Natural killer cell (primary cell): ENCODE measurements at regions not wholly inside any gene's neighbourhood (a gene's known extent, or its start where the extent isn't known, plus 50 kb on each side); places are given as distances from the start of the nearest gene placed in this dataset.
A peak's percentile ranks its signal among the peaks of the same experiment; 100 is the strongest.
"Not testable (repeated sequence)": the region's sequence is repeated elsewhere in the genome, so short reads cannot be mapped to it uniquely, and the experiment has no call there.

ENCODE experiments used
- ATAC-seq, 3 donors: fragments of 150-1000 bp in 2 of 3; fragments of 200-7000 bp in 1 of 3; cut with Tn5 transposase; 1 replicate in 1 of 3; 2 replicates in 2 of 3; pipeline ENCODE4 v1.10.0; 2021; ENCODE audit warnings: mild to moderate bottlenecking in 2 of 3, moderate library complexity in 2 of 3
- DNase-seq, 2 donors: peaks; one replicate each; pipeline versions ENCODE4 v3.0.0 to v3.0.0-alpha.2; 2013 to 2021; ENCODE audit warnings: mixed read lengths in 1 of 2
- H3K27ac ChIP-seq: one replicate; pipeline ENCODE4 v1.5.1; 2013; ENCODE audit warnings: mild to moderate bottlenecking, low read length
- H3K27me3 ChIP-seq: one replicate; pipeline ENCODE4 v1.6.1; 2013; ENCODE audit warnings: low read length; ENCODE audit not compliant: control insufficient read depth, insufficient read depth
- H3K36me3 ChIP-seq: one replicate; pipeline ENCODE4 v1.6.1; 2013; ENCODE audit warnings: low read length; ENCODE audit not compliant: control insufficient read depth, insufficient read depth
- H3K4me1 ChIP-seq: one replicate; pipeline ENCODE4 v1.6.1; 2013; ENCODE audit warnings: low read length; ENCODE audit not compliant: control insufficient read depth, insufficient read depth
- H3K4me3 ChIP-seq: one replicate; pipeline ENCODE4 v1.5.1; 2013; ENCODE audit warnings: low read length
- H3K9me3 ChIP-seq: one replicate; pipeline ENCODE4 v1.6.1; 2013; ENCODE audit warnings: low read length; ENCODE audit not compliant: control insufficient read depth, insufficient read depth
- H3K27ac Mint-ChIP-seq, 2 donors: one replicate each; pipeline ENCODE4 v1.8.0; 2022; ENCODE audit warnings: mild to moderate bottlenecking in 2 of 2, mixed read lengths in 2 of 2, moderate library complexity in 1 of 2
- H3K27me3 Mint-ChIP-seq, 2 donors: one replicate each; pipeline ENCODE4 v1.8.0; 2022; ENCODE audit warnings: low read depth in 2 of 2, mixed read lengths in 2 of 2
- H3K36me3 Mint-ChIP-seq: one replicate; pipeline ENCODE4 v1.8.0; 2022; ENCODE audit warnings: mixed read lengths
- H3K4me1 Mint-ChIP-seq, 2 donors: one replicate each; pipeline ENCODE4 v1.8.0; 2022; ENCODE audit warnings: mixed read lengths in 2 of 2
- H3K4me3 Mint-ChIP-seq: one replicate; pipeline ENCODE4 v1.8.0; 2022; ENCODE audit warnings: mild to moderate bottlenecking, moderate library complexity, mixed read lengths
- H3K9me3 Mint-ChIP-seq, 2 donors: one replicate each; pipeline ENCODE4 v1.8.0; 2022; ENCODE audit warnings: mixed read lengths in 2 of 2
- WGBS: methylation state at CpG from one replicate; pipeline ENCODE4 v1.1.7; 2013; ENCODE audit warnings: missing lambda C conversion rate; ENCODE audit not compliant: insufficient coverage; 5-methylcytosine and 5-hydroxymethylcytosine counted together
- intact Hi-C: fragments of 100-400 bp; cut with micrococcal nuclease; formaldehyde crosslinking; loops from one replicate; pipeline ENCODE4 v1.14.2; 2022

DNA sequence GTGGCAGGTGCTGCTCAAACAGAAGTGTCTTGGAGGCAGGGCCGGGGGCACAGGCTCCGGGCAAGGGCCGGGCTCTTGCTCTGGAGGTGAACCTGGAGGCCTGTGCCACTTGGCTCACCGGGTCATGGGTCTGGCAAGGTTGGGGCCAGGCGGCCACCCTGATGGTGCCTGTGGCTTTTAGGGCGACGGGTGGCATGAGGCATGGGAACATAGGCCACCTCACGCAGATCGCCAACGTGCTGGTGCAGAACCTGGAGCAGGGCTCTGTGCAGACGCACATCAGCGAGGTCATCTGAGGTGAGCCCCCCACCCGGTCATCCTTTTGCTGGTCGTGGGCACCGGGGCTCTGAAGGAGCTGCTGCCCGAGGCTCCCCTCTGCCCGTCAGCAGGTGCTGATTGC, 202.7 kb downstream of the LIPI start:
- H3K4me1 ChIP-seq, H3K27ac Mint-ChIP-seq, H3K4me1 Mint-ChIP-seq, ATAC-seq, H3K27me3 ChIP-seq, H3K36me3 ChIP-seq, DNase-seq, H3K4me3 ChIP-seq, intact Hi-C loops, H3K9me3 Mint-ChIP-seq, H3K36me3 Mint-ChIP-seq, H3K27me3 Mint-ChIP-seq, H3K4me3 Mint-ChIP-seq, H3K27ac ChIP-seq, H3K9me3 ChIP-seq: not testable (repeated sequence)
- WGBS, result 90% methylated on average over 16 of the region's 17 CpGs

DNA sequence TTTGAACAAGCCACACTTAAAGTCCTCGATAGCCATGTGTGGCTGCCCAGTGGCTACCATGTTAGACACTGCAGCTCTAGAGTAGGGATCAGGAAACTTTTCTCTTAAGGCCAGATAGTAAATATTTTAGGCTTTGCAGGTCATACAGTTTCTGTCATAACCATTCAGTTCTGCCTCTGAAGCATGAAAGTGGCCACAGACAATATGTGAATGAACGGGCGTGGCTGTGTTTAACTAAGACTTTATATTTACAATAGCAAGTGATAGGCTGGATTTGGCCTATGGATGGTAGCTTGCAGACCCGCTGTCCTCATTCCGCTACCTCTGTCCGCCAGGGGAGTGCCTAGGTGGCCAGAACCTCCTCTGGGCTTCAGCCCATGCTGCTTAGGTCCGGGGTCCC, 204.6 kb downstream of the LIPI start:
- ATAC-seq, H3K9me3 ChIP-seq, H3K4me3 Mint-ChIP-seq, H3K27me3 Mint-ChIP-seq, intact Hi-C loops, H3K4me1 Mint-ChIP-seq, H3K36me3 Mint-ChIP-seq, H3K4me1 ChIP-seq, H3K27ac Mint-ChIP-seq, DNase-seq, H3K27me3 ChIP-seq, H3K27ac ChIP-seq, H3K36me3 ChIP-seq, H3K9me3 Mint-ChIP-seq, H3K4me3 ChIP-seq: not testable (repeated sequence)
- WGBS, result 87% methylated on average over 4 of the region's 7 CpGs

GRCh38 chr21:13986996-13987958, 223.5 kb downstream of the LIPI start:
- WGBS, result 80% methylated on average over 8 of the region's 9 CpGs
- H3K4me1 ChIP-seq, H3K27ac ChIP-seq, H3K4me3 ChIP-seq, H3K9me3 Mint-ChIP-seq, H3K36me3 ChIP-seq, H3K27ac Mint-ChIP-seq, H3K27me3 Mint-ChIP-seq, H3K4me1 Mint-ChIP-seq, H3K9me3 ChIP-seq, H3K27me3 ChIP-seq, H3K36me3 Mint-ChIP-seq, intact Hi-C loops, H3K4me3 Mint-ChIP-seq, DNase-seq: not testable (repeated sequence)
- ATAC-seq, result peak in 1 of 3 donors; percentile 45

DNA sequence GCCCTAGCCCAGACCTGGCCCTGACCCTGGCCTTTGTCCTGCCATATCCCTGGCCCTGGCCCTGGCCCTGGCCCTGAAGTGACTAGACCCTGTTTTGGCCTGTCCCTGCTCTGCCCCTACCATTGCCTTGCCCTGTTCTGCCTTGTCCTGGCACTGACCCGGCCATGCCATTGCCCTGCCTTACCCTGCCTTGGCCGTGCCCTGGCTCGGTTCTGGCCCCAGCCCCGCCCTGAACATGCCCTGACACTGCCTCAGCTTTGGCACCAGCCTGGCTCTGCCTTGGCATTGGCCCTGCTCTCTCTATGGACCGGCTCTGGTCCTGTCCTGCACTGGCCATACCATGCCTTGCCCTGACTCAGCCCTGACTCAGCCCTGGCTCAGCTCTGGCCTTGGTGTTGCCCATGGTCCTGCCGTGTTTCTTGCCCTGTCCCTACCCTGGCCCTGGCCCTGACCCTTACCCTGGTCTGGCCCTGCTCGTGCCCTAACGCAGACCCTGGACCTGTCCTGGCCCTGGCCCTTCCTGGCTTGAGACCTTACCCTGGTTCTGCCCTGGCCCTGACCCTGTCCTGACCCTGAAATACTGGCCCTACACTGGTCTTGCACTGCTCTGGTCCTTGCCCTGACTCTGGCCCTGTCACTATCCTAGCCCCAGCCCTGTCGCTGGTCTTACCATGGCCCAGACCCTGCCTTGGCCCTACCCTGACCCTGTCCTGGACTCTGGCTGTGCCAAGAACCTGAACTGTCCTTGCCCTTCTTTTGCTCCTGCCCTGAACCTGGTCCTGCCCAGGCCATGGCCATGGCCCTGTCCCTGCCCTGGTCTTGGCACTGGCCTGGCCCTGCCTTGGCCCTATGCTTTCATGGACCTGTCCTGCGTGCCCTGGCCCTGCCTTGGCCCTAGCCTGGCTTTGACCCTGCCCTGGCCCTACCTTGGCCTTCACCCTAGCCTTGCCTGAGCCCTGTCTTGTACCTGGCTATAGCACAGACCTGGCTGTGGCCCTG, 224.6 kb downstream of the LIPI start:
- H3K9me3 Mint-ChIP-seq, H3K27ac Mint-ChIP-seq, H3K9me3 ChIP-seq, H3K4me3 ChIP-seq, ATAC-seq, H3K36me3 ChIP-seq, H3K4me3 Mint-ChIP-seq, H3K4me1 Mint-ChIP-seq, H3K27me3 ChIP-seq, H3K36me3 Mint-ChIP-seq, H3K27ac ChIP-seq, DNase-seq, intact Hi-C loops, H3K4me1 ChIP-seq, H3K27me3 Mint-ChIP-seq: not testable (repeated sequence)
- 86% methylated on average over 10 of the region's 10 CpGs for WGBS

DNA sequence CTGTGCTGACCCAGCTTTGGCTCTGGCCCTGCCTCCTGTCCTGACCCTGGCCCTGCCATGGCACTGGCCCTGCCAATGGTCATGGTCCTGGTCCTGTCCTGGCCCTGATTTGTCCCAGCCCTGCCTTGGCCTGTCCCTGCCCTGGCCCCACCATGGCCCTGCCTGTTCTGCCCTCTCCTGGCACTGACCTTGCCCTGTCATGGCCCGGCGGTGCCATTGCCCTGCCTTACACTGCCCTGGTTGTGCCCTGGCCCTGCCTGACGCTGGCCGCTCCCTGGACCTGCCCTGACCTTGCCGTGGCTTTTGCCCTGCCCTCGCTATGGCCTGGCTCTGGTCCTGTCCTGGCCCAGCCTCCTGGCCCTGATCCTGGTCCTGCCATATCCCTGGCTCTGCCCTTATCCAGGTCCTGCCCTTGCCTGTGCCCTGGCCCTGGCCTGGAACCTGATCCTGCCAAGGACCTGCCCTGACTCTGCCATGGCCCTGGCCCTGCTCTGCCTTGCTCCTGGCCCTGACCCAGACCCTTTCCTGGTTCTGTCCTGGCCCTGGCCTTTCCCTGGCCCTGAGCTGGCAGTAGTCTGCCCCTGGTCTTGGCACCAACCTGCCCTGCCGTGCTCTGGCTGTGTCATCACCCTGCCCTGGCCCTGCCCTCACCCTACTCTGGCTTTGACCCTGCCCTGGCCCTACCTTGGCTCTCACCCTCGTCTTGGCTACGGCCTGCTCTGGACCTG, 225.5 kb downstream of the LIPI start:
- H3K4me3 Mint-ChIP-seq, H3K4me1 ChIP-seq, H3K4me3 ChIP-seq, H3K27me3 ChIP-seq, intact Hi-C loops, ATAC-seq, H3K36me3 ChIP-seq, H3K9me3 ChIP-seq, H3K4me1 Mint-ChIP-seq, H3K27ac Mint-ChIP-seq, DNase-seq, H3K9me3 Mint-ChIP-seq, H3K36me3 Mint-ChIP-seq, H3K27ac ChIP-seq, H3K27me3 Mint-ChIP-seq: not testable (repeated sequence)
- 80% methylated on average over 8 of the region's 9 CpGs for WGBS

GRCh38 chr21:13984728-13985127, 226.0 kb downstream of the LIPI start:
- H3K4me1 ChIP-seq, H3K36me3 ChIP-seq, H3K9me3 Mint-ChIP-seq, ATAC-seq, H3K27me3 ChIP-seq, H3K27me3 Mint-ChIP-seq, H3K27ac Mint-ChIP-seq, H3K36me3 Mint-ChIP-seq, DNase-seq, H3K4me3 ChIP-seq, H3K4me3 Mint-ChIP-seq, H3K9me3 ChIP-seq, H3K4me1 Mint-ChIP-seq, intact Hi-C loops, H3K27ac ChIP-seq: not testable (repeated sequence)
- 95% methylated on average over 5 of the region's 5 CpGs for WGBS

DNA sequence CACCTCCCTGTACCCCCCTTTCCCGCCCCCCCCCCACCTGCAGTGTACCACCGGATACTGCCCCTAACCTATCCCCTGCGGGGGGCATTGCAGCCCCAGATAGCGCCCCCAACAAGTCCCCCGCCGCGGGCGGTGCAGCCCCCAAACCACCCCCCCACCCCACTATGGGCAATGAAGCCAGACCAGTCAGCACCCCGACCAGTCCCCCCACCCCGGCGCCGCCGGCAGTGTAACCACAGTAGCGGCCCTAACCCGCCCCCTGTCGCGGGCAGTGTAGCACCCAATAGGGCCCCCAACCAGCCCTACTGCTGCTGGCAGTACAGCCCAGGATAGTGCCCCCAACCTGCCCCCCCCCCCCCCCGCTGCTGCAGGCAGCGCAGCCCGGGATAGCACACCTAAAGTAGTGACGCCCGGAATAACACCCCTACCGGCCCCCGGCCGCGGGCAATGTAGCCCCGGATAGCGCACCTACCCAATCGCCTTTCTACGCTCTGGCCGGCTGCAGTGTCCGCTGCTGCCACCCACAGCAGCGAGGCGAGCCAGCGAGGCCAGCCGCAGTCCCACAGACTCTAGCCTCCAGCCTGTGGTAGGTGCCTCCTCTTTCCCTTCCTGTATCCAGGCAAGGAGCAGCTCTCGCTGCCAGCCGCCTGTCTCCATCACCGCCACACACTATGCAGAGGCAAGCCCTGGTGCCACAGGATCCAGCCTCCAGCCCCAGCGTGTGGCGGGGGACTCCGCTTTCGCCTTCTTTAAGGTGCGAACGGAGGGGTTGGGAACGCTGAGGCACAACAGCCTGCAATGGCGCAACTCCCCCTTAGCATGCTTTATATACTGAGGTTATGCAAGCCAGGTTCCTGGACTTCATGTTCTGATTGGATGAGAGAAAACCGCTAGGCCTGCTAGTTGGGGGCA, 229.3 kb downstream of the LIPI start:
- H3K4me3 Mint-ChIP-seq, H3K4me3 ChIP-seq, DNase-seq, H3K4me1 Mint-ChIP-seq, H3K9me3 Mint-ChIP-seq, H3K9me3 ChIP-seq, H3K36me3 Mint-ChIP-seq, H3K27me3 ChIP-seq, H3K4me1 ChIP-seq, H3K27ac ChIP-seq, intact Hi-C loops, ATAC-seq, H3K36me3 ChIP-seq, H3K27me3 Mint-ChIP-seq: not testable (repeated sequence)
- 93% methylated on average over 24 of the region's 48 CpGs for WGBS
- peak overlapping the region in 1 of 2 donors; percentile 58 for H3K27ac Mint-ChIP-seq
